GM21528 (cell line): ENCODE measurements at regions not wholly inside any gene's neighbourhood (a gene's known extent, or its start where the extent isn't known, plus 50 kb on each side); places are given as distances from the start of the nearest gene placed in this dataset.

Experiments
- ATAC-seq: cut with Tn5 transposase; IDR thresholded peaks from one replicate; pipeline ENCODE4 v1.9.1; 2021; ENCODE audit warnings: mild to moderate bottlenecking, moderate library complexity; ENCODE audit not compliant: unreplicated experiment, low FRiP score

DNA sequence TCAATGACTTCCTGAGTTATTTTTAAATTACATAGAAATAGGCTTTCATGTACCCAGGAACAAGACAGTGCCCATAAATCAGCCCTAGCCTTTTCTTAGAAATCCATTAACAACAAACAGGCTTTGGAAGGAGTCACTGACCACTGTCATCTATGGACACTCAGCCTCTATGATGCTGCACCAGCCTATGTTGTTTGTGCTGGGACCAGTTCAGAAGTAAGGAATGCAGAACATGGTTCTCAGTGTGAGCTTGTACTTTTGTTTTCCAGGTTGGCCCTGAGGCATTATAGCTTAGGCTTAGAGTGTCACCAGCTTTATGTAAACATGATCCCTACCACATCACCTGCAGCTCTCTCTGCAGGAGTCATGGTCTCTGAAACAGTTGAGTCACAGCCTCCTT is 335.7 kb upstream of the CDH7 start:
- ATAC-seq: no peak

DNA sequence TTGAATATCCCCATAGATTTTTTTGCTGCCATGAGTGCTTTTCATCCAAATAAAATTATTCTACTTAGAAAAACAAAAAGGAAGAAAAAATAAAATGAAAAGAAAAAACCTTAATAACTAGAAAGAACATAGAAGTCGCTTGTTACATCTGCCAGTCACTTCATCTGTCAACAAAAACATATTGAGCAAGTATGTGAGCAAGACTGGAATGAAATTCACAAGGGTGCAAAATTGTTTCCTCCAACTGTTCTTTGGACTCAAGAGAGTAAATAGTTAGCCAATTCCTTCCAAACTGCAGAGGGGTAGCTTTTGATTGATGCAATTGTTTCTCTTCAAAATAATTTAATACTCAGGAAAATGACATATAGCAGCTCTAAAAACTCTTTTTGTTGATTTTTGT is 336.3 kb upstream of the CDH7 start:
- no peak for ATAC-seq

GRCh38 chr18:65411061-65411460 is 339.8 kb upstream of the CDH7 start:
- no peak for ATAC-seq

DNA sequence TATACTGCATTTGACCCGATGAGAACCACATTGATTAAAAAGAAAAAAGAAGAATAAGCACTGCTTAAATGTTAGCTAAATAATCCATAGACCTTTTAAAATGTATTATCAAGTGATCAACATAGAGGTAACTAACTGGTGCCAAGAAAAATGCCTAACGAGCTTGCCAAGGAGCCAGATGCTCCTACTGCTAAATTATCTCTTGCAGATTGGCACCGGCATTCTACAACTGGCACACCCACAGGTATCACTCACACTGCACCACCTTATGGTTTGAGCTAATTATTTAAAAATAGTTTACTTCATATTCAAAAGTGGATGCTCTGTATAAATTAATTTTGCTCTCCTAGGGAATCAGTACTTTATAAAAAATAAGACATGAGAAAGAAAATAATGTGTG is 341.6 kb upstream of the CDH7 start:
- no peak for ATAC-seq

- no peak for ATAC-seq
These were observed 347.3 kb upstream of the CDH7 start for GRCh38 chr18:65403534-65403933.

DNA sequence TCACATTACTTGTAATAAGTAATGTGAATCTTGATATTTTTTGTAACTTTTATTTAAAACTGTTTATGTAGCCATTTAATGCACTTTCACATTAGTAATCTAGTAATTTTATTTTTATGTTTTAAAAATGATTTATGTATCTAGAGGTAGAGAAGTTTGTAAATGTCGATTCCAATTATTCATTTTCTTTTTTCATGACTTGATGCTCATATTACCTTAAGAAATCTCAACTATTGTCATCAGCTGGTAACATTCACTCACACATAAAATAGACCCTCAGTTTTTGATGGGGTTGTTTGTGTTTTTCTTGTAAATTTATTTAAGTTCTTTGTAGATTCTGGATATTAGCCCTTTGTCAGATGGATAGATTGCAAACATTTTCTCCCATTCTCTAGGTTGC is 351.7 kb upstream of the CDH7 start:
- ATAC-seq: no peak

GRCh38 chr18:65398347-65399075 is 352.3 kb upstream of the CDH7 start:
- ATAC-seq: no peak

DNA sequence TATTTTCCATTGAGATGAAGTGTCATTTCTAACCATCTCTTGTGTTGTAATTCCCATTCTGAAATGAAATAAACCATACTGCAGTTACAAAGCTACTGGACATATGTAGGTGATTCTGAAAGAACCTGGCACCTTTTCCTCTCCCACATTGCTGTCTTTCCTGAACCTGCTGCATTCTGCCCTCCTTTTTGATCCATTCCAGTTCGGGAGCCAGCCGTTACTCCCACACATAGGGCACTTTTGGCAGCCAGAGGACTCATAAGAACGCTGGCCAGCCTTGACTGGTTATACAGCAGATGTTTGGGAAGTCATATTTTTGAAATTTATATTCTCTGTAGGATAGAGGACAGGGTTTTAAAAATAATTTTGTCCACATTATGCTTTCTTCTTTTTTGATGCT is 369.8 kb upstream of the CDH7 start:
- ATAC-seq: no peak

DNA sequence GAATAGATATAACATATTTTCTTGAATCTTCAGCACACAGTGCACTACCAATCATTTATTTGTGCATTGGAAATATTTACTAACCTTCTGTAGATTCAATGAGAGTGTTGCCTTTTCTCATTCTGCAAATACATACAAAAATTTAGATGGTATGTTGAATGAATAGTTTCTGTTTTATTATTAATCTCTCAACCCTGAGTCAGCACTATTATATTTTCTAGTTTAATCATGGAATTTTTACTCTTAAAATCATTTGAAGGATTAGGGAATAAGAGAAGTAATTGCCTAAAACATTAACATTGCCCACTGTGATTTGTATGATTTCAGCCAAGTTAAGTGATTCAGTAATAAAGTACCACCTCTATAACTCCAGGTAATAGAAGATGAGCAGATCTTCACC is 370.2 kb upstream of the CDH7 start:
- ATAC-seq: no peak

- no peak for ATAC-seq
These were observed 377.9 kb upstream of the CDH7 start for GRCh38 chr18:65372904-65373303.

DNA sequence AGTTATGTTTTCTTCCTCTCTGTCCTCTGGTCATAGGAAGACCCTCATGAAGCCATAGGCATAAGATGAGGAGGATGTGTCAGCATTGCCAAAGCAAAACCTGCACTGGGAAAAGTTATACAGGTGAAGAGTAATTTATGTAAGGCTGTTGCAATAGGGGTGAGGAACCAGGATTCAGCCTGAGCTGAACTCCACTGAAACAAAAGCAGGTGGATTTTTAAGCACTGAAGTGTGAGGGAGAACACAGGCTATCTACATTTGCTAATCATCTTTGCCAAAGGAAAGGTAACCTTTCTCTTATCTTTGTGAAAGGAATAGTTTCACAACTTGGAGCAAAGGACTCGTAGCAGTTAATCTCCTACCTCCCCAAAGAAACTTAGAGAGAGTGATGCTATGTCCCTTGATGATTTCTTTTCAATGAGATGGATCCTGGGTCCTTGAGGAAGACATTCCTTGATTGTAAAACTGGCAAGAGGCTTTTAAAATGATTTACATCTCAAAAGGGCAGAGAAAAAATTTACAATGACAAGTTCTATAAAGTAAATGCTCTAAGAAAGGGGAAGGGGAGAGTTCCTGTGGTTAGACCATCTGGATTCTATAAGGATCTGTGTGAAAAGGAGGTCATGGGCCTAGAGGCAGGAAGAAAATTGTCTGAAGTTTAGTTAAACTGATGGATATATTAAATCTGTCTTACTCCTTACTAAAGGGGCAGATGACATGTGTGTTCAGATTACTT is 385.4 kb upstream of the CDH7 start:
- no peak for ATAC-seq

GRCh38 chr18:65363911-65364632 is 386.7 kb upstream of the CDH7 start:
- no peak for ATAC-seq

DNA sequence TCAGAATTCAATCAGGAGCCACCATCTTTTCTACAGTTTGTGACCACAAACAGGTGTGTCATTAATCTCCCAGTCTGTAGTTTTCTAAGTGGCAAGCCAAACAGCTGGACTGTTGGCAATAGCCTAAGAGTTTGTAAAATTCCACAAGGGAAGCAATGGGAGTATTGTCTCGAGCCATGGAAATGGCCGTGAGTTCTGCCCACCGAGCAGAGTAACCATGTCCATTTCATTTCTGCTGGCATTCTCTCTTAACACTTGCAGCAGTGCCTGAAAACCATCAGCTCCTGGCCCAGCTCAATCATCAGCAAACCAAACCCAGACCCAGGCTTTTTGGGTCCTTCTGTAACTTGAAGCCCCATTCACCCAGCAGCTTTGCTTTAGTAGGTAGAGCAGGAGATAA is 387.8 kb upstream of the CDH7 start:
- ATAC-seq: no peak

DNA sequence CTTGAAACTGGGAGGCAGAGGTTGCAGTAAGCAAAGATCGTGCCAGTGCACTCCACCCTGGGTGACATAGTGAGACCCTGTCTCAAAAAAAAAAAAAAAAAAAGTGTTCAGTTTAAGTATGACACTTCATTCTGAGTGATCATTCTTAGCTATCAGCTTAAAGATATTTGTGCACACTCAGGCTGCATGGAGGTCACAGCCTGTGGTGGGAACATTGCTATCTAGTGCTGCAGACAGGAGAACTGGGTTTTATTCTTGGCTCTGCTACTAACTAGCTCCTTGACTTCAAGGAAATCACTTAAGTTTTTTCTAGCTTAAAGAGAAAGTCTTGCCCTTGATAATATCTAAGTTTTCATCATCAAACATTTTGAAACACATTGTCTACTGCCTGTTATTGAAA is 391.3 kb upstream of the CDH7 start:
- no peak for ATAC-seq

GRCh38 chr18:65358306-65358705 is 392.5 kb upstream of the CDH7 start:
- ATAC-seq: no peak

GRCh38 chr18:65352186-65352585 is 398.6 kb upstream of the CDH7 start:
- ATAC-seq: no peak

GRCh38 chr18:65349635-65350034 is 401.2 kb upstream of the CDH7 start:
- ATAC-seq: no peak

DNA sequence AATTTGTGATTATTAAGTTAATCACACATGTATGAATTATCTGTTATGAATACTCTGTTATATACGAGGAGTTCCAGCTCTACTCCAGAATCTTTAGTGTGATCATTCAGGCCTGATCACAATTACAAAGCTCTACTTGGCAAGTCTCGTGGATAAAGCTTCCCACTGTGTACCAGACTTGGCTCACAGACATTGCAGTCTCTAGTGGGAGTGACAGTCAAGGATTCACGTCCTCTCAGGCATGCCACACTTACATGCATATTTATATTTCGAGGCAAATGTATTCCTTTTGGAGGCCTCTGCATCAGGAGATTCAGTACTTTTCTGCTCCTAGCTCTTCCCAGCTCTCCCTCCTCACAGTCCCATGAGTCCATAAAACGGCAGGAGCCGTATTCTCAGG is 403.4 kb upstream of the CDH7 start:
- no peak for ATAC-seq

DNA sequence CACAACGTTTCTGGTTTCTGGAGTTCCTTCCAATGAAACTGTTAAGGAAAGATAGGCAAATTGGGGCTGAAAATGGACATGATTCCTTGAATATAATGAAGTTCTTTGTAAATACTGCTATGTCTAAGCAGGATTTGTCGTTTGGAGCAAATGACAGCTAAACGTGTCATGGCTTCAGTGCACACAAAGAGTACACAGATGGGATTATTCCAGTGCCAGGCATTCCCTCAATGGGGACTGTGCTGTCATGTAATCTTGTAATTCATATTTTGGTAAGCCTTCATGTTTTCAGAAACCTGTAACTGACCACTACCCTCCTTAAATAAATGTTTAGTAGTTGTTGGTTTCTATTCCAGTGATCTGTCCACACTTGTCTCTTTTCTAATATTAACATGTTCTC is 404.7 kb upstream of the CDH7 start:
- ATAC-seq: no peak

DNA sequence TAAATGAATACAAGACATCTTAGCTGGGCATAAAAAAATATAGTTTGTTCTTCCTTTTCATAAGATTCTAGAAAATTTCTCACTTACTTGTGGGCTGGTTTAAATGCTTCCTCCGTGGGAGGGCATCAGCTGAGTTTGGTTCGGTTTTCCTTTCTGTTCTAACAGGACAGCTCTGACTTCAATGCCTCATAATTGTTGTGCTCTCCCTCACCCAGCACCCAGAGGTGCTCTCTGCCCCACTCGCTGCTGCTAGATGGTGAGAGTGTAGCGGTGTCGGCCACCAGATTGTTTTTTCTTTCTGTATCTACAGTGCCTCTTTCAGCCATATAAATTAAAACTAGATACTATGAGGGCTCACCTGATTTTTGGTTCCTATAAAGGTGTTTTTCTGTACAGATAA is 407.2 kb upstream of the CDH7 start:
- ATAC-seq: no peak

DNA sequence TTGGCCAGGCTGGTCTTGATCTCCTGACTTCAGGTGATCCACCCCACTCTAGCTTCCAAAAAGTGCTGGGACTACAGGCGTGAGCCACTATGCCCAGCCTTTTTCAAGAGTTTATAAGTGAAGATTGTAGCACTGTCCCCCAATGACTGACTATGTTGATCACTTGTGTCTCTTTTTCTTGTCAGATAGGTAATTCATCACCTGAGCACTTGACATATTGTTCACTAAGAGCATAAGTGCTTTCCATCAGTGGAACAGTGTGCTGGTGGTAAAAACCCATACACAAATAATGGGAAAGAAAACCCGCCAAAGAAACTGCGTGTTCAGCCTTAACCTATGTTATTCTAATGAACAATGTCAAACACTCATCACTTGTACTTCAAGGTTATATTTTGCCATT is 414.4 kb upstream of the CDH7 start:
- no peak for ATAC-seq

DNA sequence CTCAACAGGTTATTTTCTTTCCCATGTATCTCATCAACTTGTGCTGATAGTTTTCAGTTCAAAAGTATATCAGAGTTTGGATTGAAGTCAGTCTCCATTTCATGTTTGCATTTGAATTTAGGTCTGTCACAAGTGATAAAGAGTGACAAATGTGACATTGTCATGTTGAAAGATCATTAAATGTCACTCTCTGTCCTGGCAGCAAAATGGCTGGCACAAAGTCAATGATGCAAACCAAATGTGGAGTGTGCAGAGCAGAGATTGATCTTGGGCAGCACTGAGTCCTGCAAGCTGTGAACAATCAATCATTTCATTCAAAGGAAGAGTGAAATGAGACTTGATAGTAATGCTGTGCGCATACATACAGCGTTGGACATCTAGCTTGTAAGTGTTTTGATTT is 421.8 kb upstream of the CDH7 start:
- ATAC-seq: no peak
